GM19397 (cell line): ENCODE measurements at regions not wholly inside any gene's neighbourhood (a gene's known extent, or its start where the extent isn't known, plus 50 kb on each side); places are given as distances from the start of the nearest gene placed in this dataset.
"Not testable (repeated sequence)": the region's sequence is repeated elsewhere in the genome, so short reads cannot be mapped to it uniquely, and the experiment has no call there.

ENCODE experiments used
- ATAC-seq: cut with Tn5 transposase; IDR thresholded peaks from one replicate; pipeline ENCODE4 v1.9.1; 2021; ENCODE audit warnings: mild to moderate bottlenecking, moderate library complexity; ENCODE audit not compliant: unreplicated experiment

GRCh38 chr9:78437806-78438205 is 140.9 kb downstream of the PSAT1 start:
- ATAC-seq = no peak

GRCh38 chr9:78438211-78438610 is 141.3 kb downstream of the PSAT1 start:
- no peak for ATAC-seq

GRCh38 chr9:78438780-78439179 is 141.9 kb downstream of the PSAT1 start:
- no peak for ATAC-seq

GRCh38 chr9:78439190-78439865 is 142.4 kb downstream of the PSAT1 start:
- ATAC-seq = no peak

- no peak for ATAC-seq
Observed at GRCh38 chr9:78439866-78440830, 143.2 kb downstream of the PSAT1 start.

GRCh38 chr9:78441396-78441795 is 144.5 kb downstream of the PSAT1 start:
- no peak for ATAC-seq

- no peak for ATAC-seq
Observed at GRCh38 chr9:78441822-78442431, 145.0 kb downstream of the PSAT1 start.

- ATAC-seq = not testable (repeated sequence)
Observed at GRCh38 chr9:78442577-78442976, 145.7 kb downstream of the PSAT1 start.

- no peak for ATAC-seq
Observed at GRCh38 chr9:78443946-78444345, 147.0 kb downstream of the PSAT1 start.

- no peak for ATAC-seq
Observed at GRCh38 chr9:78448960-78449673, 152.2 kb downstream of the PSAT1 start.

GRCh38 chr9:78453450-78453849 is 156.5 kb downstream of the PSAT1 start:
- no peak for ATAC-seq

GRCh38 chr9:78462611-78463010 is 165.7 kb downstream of the PSAT1 start:
- no peak for ATAC-seq

GRCh38 chr9:78463750-78464149 is 166.8 kb downstream of the PSAT1 start:
- no peak for ATAC-seq

- no peak for ATAC-seq
Observed at GRCh38 chr9:78468231-78468630, 171.3 kb downstream of the PSAT1 start.

- no peak for ATAC-seq
Observed at GRCh38 chr9:78468974-78469576, 172.2 kb downstream of the PSAT1 start.

- no peak for ATAC-seq
Observed at GRCh38 chr9:78470216-78470615, 173.3 kb downstream of the PSAT1 start.

GRCh38 chr9:78470741-78471140 is 173.8 kb downstream of the PSAT1 start:
- no peak for ATAC-seq

- no peak for ATAC-seq
Observed at GRCh38 chr9:78472111-78472510, 175.2 kb downstream of the PSAT1 start.

- no peak for ATAC-seq
Observed at GRCh38 chr9:78479441-78479840, 182.5 kb downstream of the PSAT1 start.

- no peak for ATAC-seq
Observed at GRCh38 chr9:78486661-78487060, 189.7 kb downstream of the PSAT1 start.

- no peak for ATAC-seq
Observed at GRCh38 chr9:78490231-78490630, 193.3 kb downstream of the PSAT1 start.
